HT-29 (cell line): ENCODE measurements at regions not wholly inside any gene's neighbourhood (a gene's known extent, or its start where the extent isn't known, plus 50 kb on each side); places are given as distances from the start of the nearest gene placed in this dataset.

ENCODE experiments used
- DNase-seq: peaks from one replicate; pipeline ENCODE4 v3.0.0-alpha.2; 2015; ENCODE audit warnings: low spot score

DNA sequence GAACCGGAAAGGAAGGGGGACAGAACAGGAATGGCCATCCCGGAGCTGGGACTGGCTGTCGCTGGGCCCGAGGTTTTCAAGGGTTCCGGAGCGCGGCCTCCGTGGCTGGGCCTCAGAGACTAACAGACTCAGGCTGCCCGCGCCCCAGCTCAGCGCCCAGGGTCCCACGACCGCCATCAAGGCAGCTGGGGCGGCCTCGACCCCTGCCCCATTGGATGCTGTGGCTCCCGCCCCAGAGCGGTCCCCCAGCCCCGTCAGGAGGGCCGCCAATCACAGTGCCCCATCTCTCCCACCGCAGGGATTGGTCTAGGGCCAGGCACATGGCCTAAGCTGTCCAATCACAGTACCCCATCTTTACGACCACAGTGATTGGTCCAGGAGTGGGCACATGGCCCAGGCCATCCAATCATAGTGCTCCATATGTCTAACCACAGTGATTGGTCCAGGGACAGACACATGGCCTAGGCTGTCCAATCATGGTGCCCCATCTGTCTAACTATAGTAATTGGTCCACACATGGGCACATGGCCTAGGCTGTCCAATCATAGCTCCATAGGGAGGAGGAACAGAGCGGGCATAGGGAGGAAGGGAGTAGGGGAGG, 105.3 kb upstream of the NKX1-1 start:
- no peak for DNase-seq

- no peak for DNase-seq
These were observed 104.7 kb upstream of the NKX1-1 start for GRCh38 chr4:1510931-1511330.

DNA sequence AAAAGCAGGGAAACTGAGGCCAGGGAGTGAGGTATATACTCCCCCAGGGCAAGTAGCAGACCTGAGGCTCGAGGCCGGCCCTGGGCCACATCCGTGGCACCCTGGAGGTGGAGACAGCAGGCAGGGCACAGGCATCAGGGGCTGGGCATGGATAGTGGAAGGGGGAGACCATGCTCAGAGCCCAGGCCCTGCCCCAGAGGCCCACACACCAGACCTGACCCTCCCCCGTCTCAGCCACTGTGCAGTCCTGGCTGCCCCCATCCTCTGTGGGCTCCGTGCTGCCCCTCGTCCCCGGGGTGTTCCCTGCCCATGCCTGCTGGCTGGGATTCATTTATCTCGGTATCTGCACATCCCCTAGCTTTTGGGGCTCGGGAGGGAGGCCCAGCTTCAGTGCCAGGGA, 103.1 kb upstream of the NKX1-1 start:
- DNase-seq: no peak

DNA sequence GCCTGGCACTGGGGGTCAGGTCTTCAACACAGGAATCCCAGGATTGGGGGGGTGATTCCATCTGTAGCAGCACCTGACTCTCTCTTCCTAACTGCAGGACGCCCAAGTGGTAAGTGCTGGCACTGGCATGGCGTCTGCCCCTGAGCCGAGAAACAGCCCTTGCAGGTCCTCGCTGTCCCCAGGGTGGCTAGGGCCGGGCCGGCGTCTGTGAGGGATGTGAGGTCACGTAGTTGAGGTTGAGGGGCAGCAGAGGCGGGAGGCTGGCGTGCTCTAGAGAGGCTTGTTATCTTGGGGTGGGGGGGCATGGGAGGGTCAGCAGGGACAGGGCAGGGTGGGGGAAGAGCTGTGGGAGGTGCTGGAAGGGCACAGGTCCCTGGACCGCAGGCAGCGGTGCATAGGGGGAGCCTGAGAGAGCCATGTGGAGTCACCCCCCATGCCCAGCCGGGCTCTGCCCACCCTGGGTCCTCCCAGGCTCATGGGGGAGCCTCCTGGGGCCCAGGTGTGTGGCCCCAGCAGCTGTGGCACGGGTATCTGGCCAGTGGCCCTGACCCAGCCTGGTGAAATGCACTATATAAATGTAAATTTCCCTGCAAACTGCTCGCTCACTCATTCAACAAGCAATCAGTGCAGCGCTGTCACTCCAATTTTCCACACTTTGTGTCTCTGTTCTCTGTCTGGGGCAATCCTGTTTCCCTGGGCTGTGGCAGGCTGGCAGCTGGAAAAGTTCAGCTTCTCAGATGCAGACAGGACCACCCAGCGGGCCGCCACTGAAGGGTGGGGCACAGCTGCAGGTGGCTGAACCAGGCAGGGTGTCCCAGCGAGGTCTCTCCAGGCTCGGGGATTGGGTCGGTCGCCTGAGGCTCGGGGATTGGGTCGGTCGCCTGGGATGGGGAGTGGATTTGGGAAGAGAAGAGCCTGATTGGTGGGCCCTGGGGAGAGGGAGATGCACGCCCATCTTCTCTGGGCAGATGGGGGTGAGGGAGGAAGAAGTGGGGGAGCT, 102.2 kb upstream of the NKX1-1 start:
- no peak for DNase-seq

DNA sequence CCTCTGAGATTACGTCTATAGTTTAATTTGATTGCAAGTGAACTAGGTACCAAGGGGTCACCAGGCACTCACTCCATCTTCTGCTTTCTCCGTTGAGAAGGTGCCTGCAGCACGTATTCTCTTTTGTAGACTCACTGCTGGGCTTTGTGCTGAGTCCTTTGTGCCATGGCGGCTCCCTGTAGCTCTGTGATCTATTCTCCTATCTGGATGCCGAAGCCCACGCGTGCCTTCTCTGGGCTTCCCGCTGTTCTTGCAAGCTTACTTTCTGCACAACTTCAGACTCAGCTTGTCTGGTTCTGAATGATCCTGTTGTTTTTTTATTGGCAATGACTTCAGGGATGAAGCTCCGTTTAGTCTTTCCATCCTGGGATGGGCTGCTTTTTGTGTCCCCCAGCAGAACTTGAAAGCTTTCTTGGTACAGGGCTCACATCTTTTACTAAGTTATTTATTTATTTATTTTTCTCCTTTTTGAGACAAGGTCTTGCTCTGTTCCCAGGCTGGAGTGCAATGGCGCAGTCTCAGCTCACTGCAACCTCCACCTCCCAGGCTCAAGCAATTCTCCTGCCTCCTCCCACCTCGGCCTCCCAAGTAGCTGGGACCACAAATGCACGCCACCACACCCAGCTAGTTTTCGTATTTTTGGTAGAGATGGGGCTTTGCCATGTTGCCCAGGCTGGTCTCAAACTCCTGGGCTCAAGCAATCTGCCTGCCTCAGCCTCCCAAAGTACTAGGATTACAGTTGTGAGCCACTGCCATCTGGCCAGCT, 100.9 kb upstream of the NKX1-1 start:
- no peak for DNase-seq

DNA sequence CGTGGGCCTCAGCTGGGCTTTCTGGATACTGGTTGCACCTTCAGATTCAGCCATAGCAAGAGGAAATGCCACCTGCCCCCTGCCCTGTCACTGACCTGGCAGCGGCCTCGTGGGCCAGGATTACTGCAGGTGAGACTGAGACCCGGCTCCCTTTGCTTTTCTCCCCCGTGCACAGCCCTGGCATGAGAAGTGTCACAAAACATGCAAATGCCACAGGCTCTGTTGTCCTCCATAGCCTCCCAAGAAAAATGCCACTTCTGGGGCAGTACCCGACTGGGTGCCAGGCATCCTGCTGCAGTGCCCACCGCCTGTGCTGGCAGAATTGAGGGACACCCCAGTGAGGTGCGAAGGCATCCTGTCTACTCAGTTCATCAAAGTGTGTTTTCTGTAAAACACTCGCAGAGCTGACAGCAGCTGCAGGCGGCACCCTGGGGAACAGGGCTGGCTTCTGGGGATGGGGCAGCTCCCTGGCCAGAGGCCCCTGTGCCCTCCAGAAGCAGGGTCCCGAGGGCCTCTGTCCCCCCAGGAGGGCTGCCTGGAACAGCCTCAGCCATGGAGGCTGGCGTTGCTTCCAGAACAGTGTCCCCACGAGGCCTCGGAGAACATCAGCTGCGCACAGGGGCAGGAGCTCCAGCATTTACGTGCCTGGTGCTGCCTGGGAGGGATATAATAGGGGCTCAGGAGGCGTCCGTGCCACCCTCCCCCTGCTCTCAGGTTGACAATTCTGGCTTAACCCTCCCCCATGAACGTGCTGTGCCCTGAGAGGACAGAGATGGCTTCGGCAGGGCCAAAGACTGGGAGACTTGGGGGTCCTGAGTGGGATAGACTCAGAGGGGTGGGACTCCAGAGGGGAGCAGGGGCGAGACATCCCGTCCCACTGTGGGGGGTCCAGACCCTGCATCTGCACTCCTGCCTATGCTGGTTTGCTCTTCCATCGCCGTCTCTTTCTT, 99.5 kb upstream of the NKX1-1 start:
- DNase-seq: no peak

GRCh38 chr4:1504595-1505500, 98.6 kb upstream of the NKX1-1 start:
- DNase-seq: no peak

GRCh38 chr4:1503583-1504471, 97.6 kb upstream of the NKX1-1 start:
- DNase-seq: no peak

GRCh38 chr4:1502976-1503375, 96.7 kb upstream of the NKX1-1 start:
- no peak for DNase-seq

DNA sequence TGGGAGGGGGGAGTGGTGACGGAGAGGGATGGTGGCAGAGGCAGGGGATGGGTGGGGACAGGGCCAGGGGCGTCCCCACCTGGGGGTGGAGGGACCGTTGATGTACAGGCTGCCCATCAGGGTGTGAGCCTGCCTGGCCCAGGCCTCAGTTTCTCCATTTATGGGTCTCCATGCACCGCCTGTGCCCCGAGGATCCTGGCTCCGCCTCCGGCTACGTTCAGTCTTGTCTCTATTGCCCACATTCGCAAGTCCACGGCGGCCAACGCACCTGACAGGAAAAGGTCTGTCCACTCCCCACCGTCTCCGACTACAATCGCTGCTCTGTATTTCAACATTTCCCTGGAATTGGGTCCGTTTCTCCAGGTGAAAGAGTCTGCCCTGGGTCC, 96.3 kb upstream of the NKX1-1 start:
- no peak for DNase-seq

GRCh38 chr4:1501754-1502500, 95.7 kb upstream of the NKX1-1 start:
- no peak for DNase-seq

DNA sequence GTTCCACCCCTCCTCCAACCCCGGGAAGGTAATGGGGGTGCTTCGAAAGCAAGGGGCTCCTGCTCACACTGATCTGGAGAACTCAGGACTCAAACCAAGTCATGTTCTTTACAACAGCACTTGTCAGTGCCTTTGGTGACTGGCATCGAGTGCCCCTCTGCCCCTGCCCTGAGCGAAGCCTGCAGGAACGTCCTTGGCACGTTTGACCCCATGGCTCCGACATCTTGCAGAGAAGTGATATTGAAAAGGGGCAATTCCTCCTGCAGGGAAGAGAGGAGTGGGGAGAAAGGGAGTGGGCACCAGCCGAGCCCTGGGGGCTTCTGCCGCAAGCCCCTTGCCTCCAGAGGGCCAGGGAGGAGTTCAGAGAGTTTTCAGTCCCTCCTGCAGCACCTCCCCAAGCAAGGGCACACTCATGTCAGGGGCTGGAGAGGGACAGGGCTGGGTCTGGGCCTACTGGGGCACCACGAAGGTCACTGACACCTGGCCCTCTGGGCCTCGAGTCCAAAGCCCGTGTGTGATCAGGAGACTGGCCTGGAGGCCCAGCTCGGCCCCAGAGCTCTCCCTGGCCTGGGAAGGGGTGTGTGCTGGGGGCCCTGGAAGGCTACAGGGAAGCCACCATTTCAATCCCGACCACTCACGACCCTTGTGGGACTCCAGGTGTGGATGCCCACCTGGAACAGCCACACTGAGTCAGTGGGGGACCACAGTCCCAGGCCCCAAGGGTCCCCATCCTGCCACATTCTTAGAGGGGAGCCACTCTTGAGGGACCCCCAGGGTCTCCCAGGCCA, 94.9 kb upstream of the NKX1-1 start:
- no peak for DNase-seq

DNA sequence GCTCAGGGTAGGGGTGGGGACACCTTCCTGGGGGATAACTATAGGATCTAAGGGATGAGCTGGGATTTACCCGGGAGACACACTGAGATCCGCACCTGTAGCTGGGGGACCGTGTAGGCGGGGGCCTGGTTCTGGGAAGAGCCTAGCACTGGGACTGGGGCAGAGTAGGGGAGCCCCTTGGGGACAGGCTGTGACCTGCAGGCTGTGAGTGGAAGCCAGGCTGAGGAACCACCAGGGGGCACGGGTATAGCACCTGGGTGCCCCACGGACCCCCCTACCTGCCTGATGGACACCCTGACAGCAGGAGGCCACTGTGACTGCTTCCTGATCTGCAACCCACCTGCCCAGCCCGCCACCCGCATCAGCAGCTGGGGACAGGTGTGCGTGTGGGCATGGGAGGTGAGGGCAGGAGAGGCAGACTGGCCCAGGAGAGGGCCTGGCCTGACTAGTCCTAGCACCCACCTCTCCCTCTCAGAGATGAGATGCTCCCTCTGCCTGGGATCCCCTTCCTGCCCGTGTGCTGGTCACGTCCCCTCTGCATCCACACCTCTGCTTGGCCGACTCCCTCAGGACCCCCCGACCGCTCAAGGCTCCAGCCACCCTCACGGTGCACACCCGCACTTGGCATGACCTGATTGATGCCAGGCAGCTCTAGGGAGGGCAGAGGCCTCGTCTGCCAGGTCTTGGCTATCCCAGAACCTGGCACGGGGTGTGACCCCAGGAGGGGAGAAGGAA, 94.2 kb upstream of the NKX1-1 start:
- no peak for DNase-seq

- DNase-seq: no peak
These were observed 93.2 kb upstream of the NKX1-1 start for GRCh38 chr4:1499465-1499864.

- DNase-seq: no peak
These were observed 91.1 kb upstream of the NKX1-1 start for GRCh38 chr4:1497189-1497801.

DNA sequence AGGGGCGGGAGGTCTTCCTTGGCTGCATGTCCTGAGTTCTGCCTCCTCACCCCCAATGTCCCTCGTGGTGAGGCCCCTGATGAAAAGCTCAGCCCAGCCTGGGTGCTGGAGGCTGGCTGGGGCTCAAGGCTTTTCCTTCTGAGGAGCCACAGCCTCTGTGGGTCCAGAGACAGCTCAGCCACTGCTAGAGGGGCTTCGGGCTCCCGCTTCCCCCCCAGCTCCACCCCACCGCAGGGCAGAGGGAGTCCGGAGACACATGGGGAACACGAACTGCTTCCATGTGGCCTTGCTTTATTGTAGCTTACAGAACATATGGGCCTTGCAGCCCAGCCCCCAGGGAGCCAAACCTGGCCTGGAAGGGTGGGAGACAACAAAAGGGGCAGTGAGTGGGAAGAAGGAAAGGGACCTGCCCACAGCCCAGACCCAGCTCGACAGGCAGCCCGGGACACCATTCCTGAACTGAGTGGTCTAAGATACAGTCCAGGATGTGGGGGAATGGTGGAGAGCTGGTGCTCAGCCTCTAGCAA, 89.9 kb upstream of the NKX1-1 start:
- no peak for DNase-seq
